H9 (cell line): ENCODE measurements at regions not wholly inside any gene's neighbourhood (a gene's known extent, or its start where the extent isn't known, plus 50 kb on each side); places are given as distances from the start of the nearest gene placed in this dataset.

ENCODE experiments used
- DNase-seq: peaks from one replicate; pipeline ENCODE4 v3.0.0-alpha.2; 2017
- H2AFZ ChIP-seq: one replicate; pipeline ENCODE4 v1.6.1; 2013; ENCODE audit warnings: mild to moderate bottlenecking, low read length, control low read depth, moderate library complexity
- H2AK5ac ChIP-seq: 2 replicates; pipeline ENCODE4 v1.6.1; 2013; ENCODE audit warnings: low read length, control low read depth, mixed read lengths; ENCODE audit not compliant: insufficient read length
- H2BK120ac ChIP-seq: one replicate; pipeline ENCODE4 v1.6.1; 2013; ENCODE audit warnings: low read depth, mild to moderate bottlenecking, low read length, control low read depth, inconsistent platforms; ENCODE audit not compliant: poor library complexity, severe bottlenecking
- H2BK12ac ChIP-seq: 2 replicates; pipeline ENCODE4 v1.6.1; 2013; ENCODE audit warnings: low read length, control low read depth, mixed read lengths, low read depth; ENCODE audit not compliant: insufficient read length
- H2BK15ac ChIP-seq: 2 replicates; pipeline ENCODE4 v1.6.1; 2013; ENCODE audit warnings: low read depth, low read length, control low read depth
- H2BK20ac ChIP-seq: one replicate; pipeline ENCODE4 v1.6.1; 2013; ENCODE audit warnings: low read depth, mild to moderate bottlenecking, low read length, control low read depth, inconsistent platforms; ENCODE audit not compliant: poor library complexity, severe bottlenecking
- H2BK5ac ChIP-seq: 2 replicates; pipeline ENCODE4 v1.6.1; 2013; ENCODE audit warnings: low read length, control low read depth, mixed read lengths; ENCODE audit not compliant: insufficient read length
- H3K14ac ChIP-seq: 2 replicates; pipeline ENCODE4 v1.6.1; 2013; ENCODE audit warnings: low read length, control low read depth; ENCODE audit not compliant: insufficient read depth
- H3K18ac ChIP-seq: 2 replicates; pipeline ENCODE4 v1.6.1; 2013; ENCODE audit warnings: low read depth, mild to moderate bottlenecking, mixed read lengths, low read length, control low read depth; ENCODE audit not compliant: insufficient read length
- H3K23ac ChIP-seq: 2 replicates; pipeline ENCODE4 v1.6.1; 2013; ENCODE audit warnings: low read length, control low read depth, mixed read lengths, low read depth; ENCODE audit not compliant: insufficient read length
- H3K23me2 ChIP-seq: 2 replicates; pipeline ENCODE4 v1.6.1; 2013; ENCODE audit warnings: low read depth, mild to moderate bottlenecking, mixed read lengths, low read length, control low read depth; ENCODE audit not compliant: insufficient read length, poor library complexity, severe bottlenecking
- H3K27ac ChIP-seq: 2 replicates; pipeline ENCODE4 v1.5.1; 2013; ENCODE audit warnings: low read length, control low read depth, mixed read lengths, low read depth; ENCODE audit not compliant: insufficient read length
- H3K27me3 ChIP-seq: 2 replicates; pipeline ENCODE4 v1.6.1; 2013; ENCODE audit warnings: low read length, control low read depth, inconsistent platforms; ENCODE audit not compliant: insufficient read depth
- H3K4ac ChIP-seq: 2 replicates; pipeline ENCODE4 v1.6.1; 2013; ENCODE audit warnings: low read depth, mild to moderate bottlenecking, control low read depth, inconsistent platforms, low read length, moderate library complexity
- H3K4me1 ChIP-seq: 2 replicates; pipeline ENCODE4 v1.6.1; 2013; ENCODE audit warnings: low read length, control low read depth, inconsistent platforms; ENCODE audit not compliant: insufficient read depth
- H3K4me2 ChIP-seq: 2 replicates; pipeline ENCODE4 v1.6.1; 2013; ENCODE audit warnings: low read length, control low read depth, mixed read lengths; ENCODE audit not compliant: insufficient read length, insufficient read depth
- H3K56ac ChIP-seq: 2 replicates; pipeline ENCODE4 v1.6.1; 2013; ENCODE audit warnings: low read depth, mild to moderate bottlenecking, mixed read lengths, low read length, control low read depth; ENCODE audit not compliant: insufficient read length
- H3K79me1 ChIP-seq: 2 replicates; pipeline ENCODE4 v1.6.1; 2013; ENCODE audit warnings: low read depth, mild to moderate bottlenecking, moderate library complexity, low read length, control low read depth, inconsistent platforms; ENCODE audit not compliant: insufficient read depth, poor library complexity, severe bottlenecking
- H3K79me2 ChIP-seq: 2 replicates; pipeline ENCODE4 v1.6.1; 2013; ENCODE audit warnings: low read length, control low read depth, inconsistent platforms; ENCODE audit not compliant: insufficient read depth
- H3K9ac ChIP-seq: 2 replicates; pipeline ENCODE4 v1.6.1; 2013; ENCODE audit warnings: low read length, control low read depth, mixed read lengths; ENCODE audit not compliant: insufficient read length; ENCODE audit errors: extremely low read depth
- H3K9me3 ChIP-seq: one replicate; pipeline ENCODE4 v1.6.1; 2013; ENCODE audit warnings: low read depth, low read length, inconsistent platforms; ENCODE audit not compliant: control insufficient read depth
- H3T11ph ChIP-seq: one replicate; pipeline ENCODE4 v1.6.1; 2013; ENCODE audit warnings: mild to moderate bottlenecking, low read length, control low read depth, inconsistent platforms
- H4K20me1 ChIP-seq: one replicate; pipeline ENCODE4 v1.6.1; 2013; ENCODE audit not compliant: control insufficient read depth, insufficient read length, insufficient read depth
- H4K5ac ChIP-seq: 2 replicates; pipeline ENCODE4 v1.6.1; 2013; ENCODE audit warnings: low read depth, mild to moderate bottlenecking, mixed read lengths, low read length, control low read depth; ENCODE audit not compliant: insufficient read length
- H4K8ac ChIP-seq: replicated peaks from 2 replicates; pipeline ENCODE4 v1.6.1; 2013; ENCODE audit warnings: low read length, control low read depth, mixed read lengths, low read depth; ENCODE audit not compliant: insufficient read length
- H4K91ac ChIP-seq: 2 replicates; pipeline ENCODE4 v1.6.1; 2013; ENCODE audit warnings: low read depth, mild to moderate bottlenecking, moderate library complexity, mixed read lengths, low read length, control low read depth; ENCODE audit not compliant: insufficient read length
- H3K27ac Mint-ChIP-seq, 3 experiments: 2 replicates in 2 of 3; 3 replicates in 1 of 3; pipeline ENCODE4 v1.8.0; 2020 to 2021; ENCODE audit warnings: mixed read lengths in 3 of 3, mild to moderate bottlenecking in 1 of 3, moderate library complexity in 1 of 3
- H3K27me3 Mint-ChIP-seq: 2 replicates; pipeline ENCODE4 v1.8.0; 2021; ENCODE audit warnings: low read depth, mild to moderate bottlenecking, moderate library complexity, mixed read lengths
- H3K36me3 Mint-ChIP-seq, 3 experiments: 2 replicates in 2 of 3; 3 replicates in 1 of 3; pipeline ENCODE4 v1.8.0; 2020 to 2021; ENCODE audit warnings: low read depth in 3 of 3, mixed read lengths in 3 of 3; ENCODE audit not compliant: insufficient read depth in 1 of 3
- H3K4me1 Mint-ChIP-seq, 2 experiments: 2 replicates each; pipeline ENCODE4 v1.8.0; 2020; ENCODE audit warnings: mixed read lengths in 2 of 2
- H3K4me3 Mint-ChIP-seq, 2 experiments: 2 replicates in 1 of 2; 3 replicates in 1 of 2; pipeline ENCODE4 v1.8.0; 2020 to 2021; ENCODE audit warnings: mild to moderate bottlenecking in 2 of 2, mixed read lengths in 2 of 2, moderate library complexity in 1 of 2
- H3K9me3 Mint-ChIP-seq, 2 experiments: 2 replicates in 1 of 2; 3 replicates in 1 of 2; pipeline ENCODE4 v1.8.0; 2020; ENCODE audit warnings: mild to moderate bottlenecking in 2 of 2, mixed read lengths in 2 of 2, moderate library complexity in 1 of 2
- CTCF ChIP-seq: fragments of 200-600 bp; sonication (generic); conservative IDR thresholded peaks from 3 replicates; pipeline ENCODE4 v1.8.0; 2021; ENCODE audit warnings: antibody characterized with exemption, mild to moderate bottlenecking
- WGBS: extraction: QIAGEN DNeasy Blood & Tissue Kit; methylation state at CpG from one replicate; pipeline ENCODE4 v1.1.7; 2013; ENCODE audit warnings: missing lambda C conversion rate, low lambda C conversion rate, mixed read lengths; ENCODE audit not compliant: insufficient read length; ENCODE audit errors: extremely low coverage; 5-methylcytosine and 5-hydroxymethylcytosine counted together

- no peaks in the 10 kb centered on the region for H3K79me1 ChIP-seq
- H3K36me3 Mint-ChIP-seq: no peaks in the 10 kb centered on the region
- no peak overlapping the region for H3K18ac ChIP-seq
- TF ChIP-seq CTCF: no peak
- H3K9me3 Mint-ChIP-seq: peaks cover 0 to 5% of the 10 kb centered on the region in 2 experiments; a peak in 2 of 5 replicates
- H3K14ac ChIP-seq: no peak overlapping the region
- H2BK5ac ChIP-seq: no peak overlapping the region
- peaks cover 5% of the 10 kb centered on the region; the same call in 1 of the 2 replicates for H3K27me3 Mint-ChIP-seq
- H3T11ph ChIP-seq: no peak overlapping the region
- H3K4me1 Mint-ChIP-seq: peaks cover 2 to 3% of the 10 kb centered on the region in 2 experiments; a peak in 1 of 4 replicates
- H3K79me2 ChIP-seq: no peaks in the 10 kb centered on the region
- no peak overlapping the region for H2BK120ac ChIP-seq
- H3K9ac ChIP-seq: no peak overlapping the region
- H3K23ac ChIP-seq: no peak overlapping the region
- no peak overlapping the region for H3K56ac ChIP-seq
- no peak overlapping the region for H3K4me2 ChIP-seq
- H3K9me3 ChIP-seq: no peaks in the 10 kb centered on the region
- no peak overlapping the region for H3K4me3 Mint-ChIP-seq
- H3K23me2 ChIP-seq: no peaks in the 10 kb centered on the region
- no peak for DNase-seq
- H4K8ac ChIP-seq: no peak overlapping the region
- no peak overlapping the region for H3K27ac ChIP-seq
- H4K91ac ChIP-seq: no peak overlapping the region
- H3K4ac ChIP-seq: no peak overlapping the region
- no peak overlapping the region for H2BK20ac ChIP-seq
- no peaks in the 10 kb centered on the region for H3K4me1 ChIP-seq
- H2AFZ ChIP-seq: no peak overlapping the region
- H4K20me1 ChIP-seq: peaks cover 3% of the 10 kb centered on the region
- H2AK5ac ChIP-seq: no peak overlapping the region
- H3K27me3 ChIP-seq: no peaks in the 10 kb centered on the region
- H4K5ac ChIP-seq: no peak overlapping the region
- no CpG with 5 or more reads among the region's 6 CpGs for WGBS
- H2BK15ac ChIP-seq: no peak overlapping the region
- no peak overlapping the region for H2BK12ac ChIP-seq
- no peak overlapping the region for H3K27ac Mint-ChIP-seq
Observed at GRCh38 chr14:95395098-95395737, 75.5 kb upstream of the CLMN start.
